ENCODE measurements at regions not wholly inside any gene's neighbourhood (a gene's known extent, or its start where the extent isn't known, plus 50 kb on each side); places are given as distances from the start of the nearest gene placed in this dataset.
"Not testable (repeated sequence)": the region's sequence is repeated elsewhere in the genome, so short reads cannot be mapped to it uniquely, and the experiment has no call there.

GRCh38 chr1:232575763-232576040 lies 54.2 kb downstream of the SIPA1L2 start:
- Histone ChIP-seq H3K4me1 (peaks cover 6 to 30% of the 10 kb centered on the region in 2 donors), H3K27ac (no peak overlapping the region), H3K9me3 (no peaks in the 10 kb centered on the region), H3K36me3 (no peaks in the 10 kb centered on the region), H3K4me3 (replicated peaks in 1 of 3) (no peak overlapping the region), H3K27me3 (no peaks in the 10 kb centered on the region)
- TF ChIP-seq POLR2A (IDR thresholded peaks at IDR 0.05) (no peak), CTCF (IDR thresholded peaks at IDR 0.05) (no peak)
- WGBS, 2 donors: 68 to 85% methylated on average over 5 of the region's 5 CpGs
- DNase-seq: no peak
- intact Hi-C loops (cut with DNase I): no loop called here

GRCh38 chr1:232574889-232575762 lies 54.8 kb downstream of the SIPA1L2 start:
- no peak for DNase-seq
- Histone ChIP-seq H3K4me1 (peaks cover 6 to 30% of the 10 kb centered on the region in 2 donors), H3K4me3 (replicated peaks in 1 of 3) (no peak overlapping the region), H3K36me3 (no peaks in the 10 kb centered on the region), H3K27me3 (no peaks in the 10 kb centered on the region), H3K27ac (peak overlapping the region in 1 of 3 donors; percentile 5), H3K9me3 (no peaks in the 10 kb centered on the region)
- WGBS, 2 donors: 59 to 60% methylated on average over 12 of the region's 12 CpGs
- intact Hi-C loops (cut with DNase I): no loop called here
- no peak for TF ChIP-seq CTCF (IDR thresholded peaks at IDR 0.05)
- no peak for TF ChIP-seq POLR2A (IDR thresholded peaks at IDR 0.05)

GRCh38 chr1:232574077-232574476 lies 55.9 kb downstream of the SIPA1L2 start:
- Histone ChIP-seq H3K4me1 (peaks cover 6 to 30% of the 10 kb centered on the region in 2 donors), H3K27ac (no peak overlapping the region), H3K9me3 (no peaks in the 10 kb centered on the region), H3K36me3 (no peaks in the 10 kb centered on the region), H3K27me3 (no peaks in the 10 kb centered on the region), H3K4me3 (replicated peaks in 1 of 3) (no peak overlapping the region)
- DNase-seq: no peak
- intact Hi-C loops (cut with DNase I): no loop called here
- 88 to 97% methylated on average over 3 of the region's 3 CpGs for WGBS, 2 donors
- TF ChIP-seq POLR2A (IDR thresholded peaks at IDR 0.05) (no peak), CTCF (IDR thresholded peaks at IDR 0.05) (no peak)

- no peak for DNase-seq
- Histone ChIP-seq H3K27ac (no peak overlapping the region), H3K4me1 (peaks cover 2 to 23% of the 10 kb centered on the region in 2 donors), H3K4me3 (replicated peaks in 1 of 3) (no peak overlapping the region), H3K27me3 (no peaks in the 10 kb centered on the region), H3K36me3 (no peaks in the 10 kb centered on the region), H3K9me3 (no peaks in the 10 kb centered on the region)
- TF ChIP-seq POLR2A (IDR thresholded peaks at IDR 0.05) (no peak), CTCF (IDR thresholded peaks at IDR 0.05) (no peak)
- whole genome bisulfite sequencing, 2 donors: 85 to 90% methylated on average over 5 of the region's 5 CpGs
- intact Hi-C loops (cut with DNase I): no loop called here
These were observed 58.4 kb downstream of the SIPA1L2 start for GRCh38 chr1:232571523-232571922.

GRCh38 chr1:232570007-232570406 lies 59.9 kb downstream of the SIPA1L2 start:
- WGBS, 2 donors: 52 to 59% methylated on average over 5 of the region's 5 CpGs
- TF ChIP-seq POLR2A (IDR thresholded peaks at IDR 0.05): no peak
- TF ChIP-seq CTCF (IDR thresholded peaks at IDR 0.05): no peak
- Histone ChIP-seq H3K4me1 (peaks cover 0 to 13% of the 10 kb centered on the region in 2 donors), H3K27me3 (no peaks in the 10 kb centered on the region), H3K27ac (no peak overlapping the region), H3K4me3 (replicated peaks in 1 of 3) (no peak overlapping the region), H3K36me3 (no peaks in the 10 kb centered on the region), H3K9me3 (no peaks in the 10 kb centered on the region)
- intact Hi-C loops (cut with DNase I): no loop called here
- DNase-seq: no peak

- H3K9me3 ChIP-seq; DNase-seq; H3K4me1 ChIP-seq; H3K36me3 ChIP-seq; H3K27me3 ChIP-seq; H3K27ac ChIP-seq; H3K4me3 ChIP-seq (replicated peaks in 1 of 3); intact Hi-C loops (cut with DNase I): not testable (repeated sequence)
- whole genome bisulfite sequencing, 2 donors: 94 to 97% methylated on average over 11 of the region's 11 CpGs
These were observed 60.4 kb downstream of the SIPA1L2 start for GRCh38 chr1:232569554-232569921.
